ENCODE measurements at regions not wholly inside any gene's neighbourhood (a gene's known extent, or its start where the extent isn't known, plus 50 kb on each side); places are given as distances from the start of the nearest gene placed in this dataset.

DNA sequence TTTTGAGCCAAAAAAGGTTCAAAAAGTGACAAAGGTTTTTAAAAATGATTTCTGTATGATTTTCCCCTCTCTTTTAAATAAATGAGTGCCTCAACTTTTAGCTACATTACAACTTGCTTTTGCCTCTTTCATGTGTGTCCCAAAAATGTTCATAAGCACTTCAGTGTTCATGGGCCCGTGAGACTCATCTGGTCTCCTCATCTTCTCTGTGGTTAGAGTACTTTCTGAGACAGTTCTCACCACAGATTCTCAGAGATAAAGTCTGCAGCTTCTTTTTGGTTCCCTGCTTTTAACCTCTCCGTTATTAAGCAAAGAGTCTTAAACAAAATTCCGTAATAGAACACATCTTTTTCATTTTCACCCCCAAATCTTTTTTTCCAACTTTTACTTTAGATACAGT is 156.9 kb downstream of the DLEU7 start:
- DNase-seq = no peak
- TF ChIP-seq, protein P1, sequence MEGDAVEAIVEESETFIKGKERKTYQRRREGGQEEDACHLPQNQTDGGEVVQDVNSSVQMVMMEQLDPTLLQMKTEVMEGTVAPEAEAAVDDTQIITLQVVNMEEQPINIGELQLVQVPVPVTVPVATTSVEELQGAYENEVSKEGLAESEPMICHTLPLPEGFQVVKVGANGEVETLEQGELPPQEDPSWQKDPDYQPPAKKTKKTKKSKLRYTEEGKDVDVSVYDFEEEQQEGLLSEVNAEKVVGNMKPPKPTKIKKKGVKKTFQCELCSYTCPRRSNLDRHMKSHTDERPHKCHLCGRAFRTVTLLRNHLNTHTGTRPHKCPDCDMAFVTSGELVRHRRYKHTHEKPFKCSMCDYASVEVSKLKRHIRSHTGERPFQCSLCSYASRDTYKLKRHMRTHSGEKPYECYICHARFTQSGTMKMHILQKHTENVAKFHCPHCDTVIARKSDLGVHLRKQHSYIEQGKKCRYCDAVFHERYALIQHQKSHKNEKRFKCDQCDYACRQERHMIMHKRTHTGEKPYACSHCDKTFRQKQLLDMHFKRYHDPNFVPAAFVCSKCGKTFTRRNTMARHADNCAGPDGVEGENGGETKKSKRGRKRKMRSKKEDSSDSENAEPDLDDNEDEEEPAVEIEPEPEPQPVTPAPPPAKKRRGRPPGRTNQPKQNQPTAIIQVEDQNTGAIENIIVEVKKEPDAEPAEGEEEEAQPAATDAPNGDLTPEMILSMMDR (IDR thresholded peaks at IDR 0.05; ENCODE audit: low read depth, low read length) = no peak
- no peak overlapping the region for H3K4me3 ChIP-seq (ENCODE audit: low read depth, low read length)

DNA sequence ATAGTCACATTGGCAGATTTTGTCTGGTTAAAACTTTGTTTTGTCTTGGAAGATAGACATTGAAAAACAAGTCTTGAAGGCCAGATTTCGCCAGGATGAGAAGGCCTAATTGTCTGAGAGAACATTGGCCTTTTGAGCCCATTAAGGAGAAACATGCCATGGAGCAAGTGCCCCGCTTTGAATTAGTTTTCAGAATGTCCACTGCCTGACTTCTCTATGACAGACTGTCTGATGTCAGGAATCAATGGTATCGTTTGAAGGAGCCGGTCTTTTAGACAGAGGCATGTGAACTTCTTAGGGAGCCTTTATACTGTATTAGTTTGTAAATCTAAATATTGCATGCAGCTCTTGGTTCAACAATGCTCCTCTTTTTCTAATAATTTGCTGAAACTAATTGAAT is 155.9 kb downstream of the DLEU7 start:
- DNase-seq = no peak
- Histone ChIP-seq H3K4me1 (peaks cover 19% of the 10 kb centered on the region), H3K9me3 (no peaks in the 10 kb centered on the region), H3K4me3 (ENCODE audit: low read depth, low read length) (no peak overlapping the region), H3K36me3 (no peaks in the 10 kb centered on the region), H3K27me3 (no peaks in the 10 kb centered on the region)
- TF ChIP-seq, protein P1 (IDR thresholded peaks at IDR 0.05; ENCODE audit: low read depth, low read length) = no peak

More for the DNA sequence above, 156.9 kb downstream of the DLEU7 start:
- Histone ChIP-seq H3K36me3 (no peaks in the 10 kb centered on the region), H3K27me3 (no peaks in the 10 kb centered on the region), H3K4me1 (peaks cover 14% of the 10 kb centered on the region), H3K9me3 (no peaks in the 10 kb centered on the region)

DNA sequence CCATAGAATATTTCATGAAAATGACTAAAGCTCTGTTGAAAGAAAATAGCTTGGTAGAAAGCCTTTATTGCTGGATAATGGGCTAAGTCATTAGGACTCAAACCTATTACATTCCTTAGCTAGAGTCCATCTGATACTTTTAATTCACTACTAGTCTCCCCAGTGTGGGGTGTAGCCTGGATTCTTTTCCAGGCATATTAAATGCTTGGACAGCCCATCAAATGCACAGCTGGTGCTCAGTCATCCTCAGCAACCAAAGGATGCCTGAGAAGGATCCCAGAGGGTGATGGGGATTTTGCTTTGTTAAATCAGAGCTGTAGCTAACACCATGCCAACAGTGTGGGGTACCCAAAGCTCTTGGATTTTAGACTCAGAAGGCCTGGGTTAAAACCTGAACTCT is 153.5 kb downstream of the DLEU7 start:
- Histone ChIP-seq H3K4me1 (peaks cover 30% of the 10 kb centered on the region), H3K9me3 (no peaks in the 10 kb centered on the region)

DNA sequence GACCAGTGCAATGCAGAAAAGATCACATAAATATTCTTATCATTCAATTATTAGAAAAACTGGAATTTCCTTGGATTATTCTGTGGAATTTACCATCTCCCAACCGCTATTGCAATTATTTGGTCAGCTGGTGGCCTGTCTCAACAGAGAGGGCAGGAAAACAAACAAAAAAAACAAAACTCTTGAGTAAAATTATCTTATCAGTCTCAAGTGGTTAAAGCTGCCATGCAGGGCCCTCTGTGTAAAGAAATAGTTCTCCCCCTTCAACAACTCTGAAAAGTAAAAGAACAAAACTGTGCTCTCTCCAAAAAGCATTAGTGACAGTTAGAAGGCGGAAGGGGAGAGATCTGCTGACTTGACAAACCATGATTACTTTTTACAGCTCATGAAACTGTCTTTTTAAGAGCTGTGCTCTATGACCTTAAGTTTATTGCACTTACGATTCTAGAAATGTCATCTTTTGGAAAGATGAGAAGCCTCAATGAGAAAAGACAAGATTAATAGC is 152.3 kb downstream of the DLEU7 start:
- peaks cover 19% of the 10 kb centered on the region for H3K4me1 ChIP-seq
- no peaks in the 10 kb centered on the region for H3K9me3 ChIP-seq
- H3K4me3 ChIP-seq (ENCODE audit: low read depth, low read length) = no peak overlapping the region
- no peaks in the 10 kb centered on the region for H3K27me3 ChIP-seq
- TF ChIP-seq, protein P1 (IDR thresholded peaks at IDR 0.05; ENCODE audit: low read depth, low read length) = no peak
- no peak for DNase-seq
- no peaks in the 10 kb centered on the region for H3K36me3 ChIP-seq

More for the DNA sequence above, 153.5 kb downstream of the DLEU7 start:
- no peak for DNase-seq
- no peaks in the 10 kb centered on the region for H3K27me3 ChIP-seq
- H3K36me3 ChIP-seq = no peaks in the 10 kb centered on the region
- H3K4me3 ChIP-seq (ENCODE audit: low read depth, low read length) = no peak overlapping the region
- TF ChIP-seq, protein P1 (IDR thresholded peaks at IDR 0.05; ENCODE audit: low read depth, low read length) = no peak

DNA sequence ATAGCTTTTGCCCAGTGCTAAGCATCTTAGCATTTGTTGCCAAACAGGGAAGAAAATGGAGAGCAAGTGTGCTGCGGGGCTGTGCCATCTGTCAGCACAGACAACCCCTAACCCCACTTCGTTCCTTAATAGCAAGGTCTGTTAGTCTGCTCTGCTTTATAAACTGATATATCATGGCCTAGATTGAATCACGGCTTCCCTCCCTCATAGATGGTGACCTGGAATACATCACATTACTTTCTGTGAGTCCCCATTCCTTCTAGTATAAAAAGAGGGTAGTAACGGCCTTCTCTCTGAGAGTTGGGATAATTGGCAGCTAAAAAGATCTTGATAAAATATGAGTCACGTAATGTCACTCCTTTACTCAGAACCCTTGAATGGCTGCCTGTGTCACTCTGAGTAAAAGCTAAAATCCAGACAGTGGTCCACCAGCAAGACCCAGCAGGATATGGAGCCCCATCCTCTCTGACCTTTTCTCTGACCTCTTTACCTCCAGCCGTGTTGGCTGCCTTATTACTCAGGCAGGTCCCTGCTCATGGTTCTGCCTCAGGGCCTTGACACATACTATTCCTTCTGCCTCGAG is 151.7 kb downstream of the DLEU7 start:
- H3K27me3 ChIP-seq = no peaks in the 10 kb centered on the region
- peak; percentile 70 for DNase-seq
- no peaks in the 10 kb centered on the region for H3K36me3 ChIP-seq
- H3K4me1 ChIP-seq = peaks cover 19% of the 10 kb centered on the region
- TF ChIP-seq, protein P1 (IDR thresholded peaks at IDR 0.05; ENCODE audit: low read depth, low read length) = no peak
- no peaks in the 10 kb centered on the region for H3K9me3 ChIP-seq
- no peak overlapping the region for H3K4me3 ChIP-seq (ENCODE audit: low read depth, low read length)

DNA sequence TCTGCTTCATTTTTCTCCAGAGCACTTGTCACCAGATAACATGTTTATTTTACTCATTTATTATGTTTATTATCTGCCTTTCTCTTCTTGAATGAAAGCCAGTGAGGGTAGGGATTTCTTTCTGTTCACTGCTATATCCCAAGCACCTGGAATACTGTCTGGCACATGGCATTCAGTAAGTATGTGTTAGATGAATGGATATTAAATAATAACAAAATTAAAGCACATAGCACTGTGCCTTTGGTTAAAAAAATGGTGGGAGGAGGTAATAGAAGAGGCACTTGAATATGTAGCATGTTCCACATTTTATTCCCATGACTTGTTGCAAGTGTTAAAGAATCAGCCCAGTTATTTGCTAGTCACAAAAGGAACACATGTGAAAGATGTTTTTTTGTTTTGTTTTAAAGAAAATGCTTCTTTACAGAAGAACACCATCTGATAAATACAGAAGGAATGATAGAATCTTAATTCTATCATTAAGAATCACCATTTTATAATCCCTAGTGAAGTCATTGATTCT is 151.0 kb downstream of the DLEU7 start:
- no peak for DNase-seq
- Histone ChIP-seq H3K4me1 (peaks cover 19% of the 10 kb centered on the region), H3K9me3 (no peaks in the 10 kb centered on the region), H3K4me3 (ENCODE audit: low read depth, low read length) (no peak overlapping the region), H3K27me3 (no peaks in the 10 kb centered on the region), H3K36me3 (no peaks in the 10 kb centered on the region)
- TF ChIP-seq, protein P1 (IDR thresholded peaks at IDR 0.05; ENCODE audit: low read depth, low read length) = no peak
